ENCODE measurements at regions not wholly inside any gene's neighbourhood (a gene's known extent, or its start where the extent isn't known, plus 50 kb on each side); places are given as distances from the start of the nearest gene placed in this dataset.

GRCh38 chr3:191980443-191980842, 519.5 kb downstream of the PYDC2 start:
- no peak for TF ChIP-seq CTCF (IDR thresholded peaks at IDR 0.05)
- no peak for TF ChIP-seq POLR2A (IDR thresholded peaks at IDR 0.05; ENCODE audit: low read depth)
- no peak for TF ChIP-seq EP300 (IDR thresholded peaks at IDR 0.05)

Data from esophagus muscularis mucosa (tissue), 4 donors.